GM21528 (cell line): ENCODE measurements at regions not wholly inside any gene's neighbourhood (a gene's known extent, or its start where the extent isn't known, plus 50 kb on each side); places are given as distances from the start of the nearest gene placed in this dataset.

Experiments
- ATAC-seq: cut with Tn5 transposase; IDR thresholded peaks from one replicate; pipeline ENCODE4 v1.9.1; 2021; ENCODE audit warnings: mild to moderate bottlenecking, moderate library complexity; ENCODE audit not compliant: unreplicated experiment, low FRiP score

DNA sequence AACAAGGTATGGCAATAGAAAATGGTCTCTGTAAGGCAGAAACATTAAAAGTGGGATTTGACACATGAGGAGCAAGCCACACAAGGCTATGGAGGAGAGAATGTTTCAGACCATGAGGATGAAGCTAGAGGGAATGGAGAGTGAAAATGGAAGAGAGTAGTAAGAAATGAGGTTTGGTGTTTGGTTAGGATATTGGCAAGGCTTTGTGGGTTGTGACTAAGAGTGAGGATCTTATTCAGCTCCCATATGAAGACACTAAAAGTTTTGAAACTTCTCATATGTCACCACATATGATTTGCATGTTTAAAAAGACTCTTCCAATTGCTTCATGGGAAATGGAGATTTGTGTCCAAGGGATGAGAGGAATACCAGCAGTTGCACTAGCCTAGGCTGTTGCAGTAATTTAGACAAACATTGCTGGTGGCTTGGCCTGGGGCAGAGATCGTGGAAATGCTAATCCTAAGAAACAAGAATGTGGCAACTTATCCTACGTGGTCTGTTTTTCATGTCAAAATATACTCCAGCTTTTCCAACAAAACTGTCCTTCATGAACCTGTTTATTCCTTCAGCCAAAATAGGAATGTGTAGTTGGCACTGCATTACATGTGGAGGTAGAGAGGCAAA, 749.0 kb downstream of the PDCD6IP start:
- no peak for ATAC-seq

GRCh38 chr3:34567266-34567665, 768.8 kb downstream of the PDCD6IP start:
- no peak for ATAC-seq

DNA sequence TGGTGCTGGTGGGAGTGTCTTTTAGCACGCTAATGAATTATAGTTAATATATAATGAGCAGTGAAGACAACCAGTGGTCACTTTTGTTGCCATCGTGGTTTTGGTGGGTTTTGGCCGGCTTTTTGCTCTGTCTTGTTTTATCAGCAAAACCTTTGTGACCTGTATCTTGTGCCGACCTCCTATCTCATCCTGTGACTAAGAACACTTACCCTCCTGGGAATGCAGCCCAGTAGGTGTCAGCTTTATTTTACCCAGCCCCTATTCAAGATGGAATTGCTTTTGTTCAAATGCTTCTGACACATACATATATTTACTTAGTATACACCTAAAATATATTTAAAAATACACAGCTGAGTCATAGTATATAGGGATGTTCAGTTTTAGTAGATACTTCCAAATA, 770.3 kb downstream of the PDCD6IP start:
- no peak for ATAC-seq

DNA sequence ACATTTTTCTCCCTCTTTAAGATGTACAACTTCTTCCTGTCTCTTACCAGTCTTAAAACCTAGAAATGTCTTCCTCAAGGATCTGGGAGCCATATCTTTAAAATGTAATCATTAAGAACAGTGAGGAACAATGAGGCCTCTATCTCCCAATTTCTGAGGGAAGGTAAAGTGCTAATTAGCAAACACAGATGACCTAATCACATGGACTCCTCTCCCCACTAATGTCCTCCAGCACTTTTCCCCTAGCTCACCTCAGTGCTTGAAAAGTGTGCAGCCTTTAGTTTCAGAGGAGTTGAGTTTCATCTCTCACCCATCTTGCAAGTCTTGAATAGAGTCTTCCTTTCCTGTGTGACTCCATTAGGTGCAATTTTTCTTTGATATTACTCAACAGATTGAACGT, 771.0 kb downstream of the PDCD6IP start:
- ATAC-seq: no peak

- no peak for ATAC-seq
Measured at GRCh38 chr3:34570916-34571705, 772.7 kb downstream of the PDCD6IP start.

- no peak for ATAC-seq
Measured at GRCh38 chr3:34571714-34572113, 773.3 kb downstream of the PDCD6IP start.

- ATAC-seq: no peak
Measured at GRCh38 chr3:34575776-34576175, 777.3 kb downstream of the PDCD6IP start.

- no peak for ATAC-seq
Measured at GRCh38 chr3:34582055-34582454, 783.6 kb downstream of the PDCD6IP start.

DNA sequence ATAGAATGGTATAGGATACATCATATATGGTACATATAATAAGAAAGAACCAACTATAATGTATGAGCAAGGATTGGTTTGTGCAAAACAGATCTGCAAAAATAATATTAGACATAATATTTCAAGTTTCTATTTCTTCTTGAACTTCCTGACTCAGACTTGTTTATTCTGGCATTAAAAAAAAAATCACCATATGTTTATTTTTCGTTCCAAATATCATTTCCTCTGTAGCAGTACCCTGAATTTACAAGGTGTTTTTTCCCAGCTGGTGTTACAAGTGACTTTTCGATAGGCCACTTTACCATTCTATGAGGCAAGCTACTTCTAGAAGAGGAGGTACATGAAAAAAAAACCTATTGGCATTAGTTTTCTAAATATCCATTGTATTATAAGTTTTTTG, 785.0 kb downstream of the PDCD6IP start:
- no peak for ATAC-seq

DNA sequence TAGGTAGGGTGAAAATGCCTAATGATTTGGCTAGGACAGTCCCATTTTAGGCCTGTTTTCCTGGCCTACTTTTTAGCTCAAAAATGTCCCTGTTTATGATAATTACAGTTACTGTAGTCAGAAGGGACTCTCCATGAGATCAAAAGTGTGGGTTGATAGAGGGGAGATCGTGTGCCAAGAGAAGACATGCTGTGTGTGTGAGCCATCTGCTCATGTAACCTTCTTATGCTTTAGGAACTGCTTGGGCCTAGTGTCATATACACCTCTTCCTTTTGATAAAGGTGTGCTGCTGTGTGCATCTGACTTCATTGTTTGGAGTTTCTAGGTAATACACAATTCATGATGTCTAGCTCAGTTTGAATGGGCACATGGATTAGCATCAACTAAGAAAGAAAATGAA, 786.5 kb downstream of the PDCD6IP start:
- no peak for ATAC-seq

DNA sequence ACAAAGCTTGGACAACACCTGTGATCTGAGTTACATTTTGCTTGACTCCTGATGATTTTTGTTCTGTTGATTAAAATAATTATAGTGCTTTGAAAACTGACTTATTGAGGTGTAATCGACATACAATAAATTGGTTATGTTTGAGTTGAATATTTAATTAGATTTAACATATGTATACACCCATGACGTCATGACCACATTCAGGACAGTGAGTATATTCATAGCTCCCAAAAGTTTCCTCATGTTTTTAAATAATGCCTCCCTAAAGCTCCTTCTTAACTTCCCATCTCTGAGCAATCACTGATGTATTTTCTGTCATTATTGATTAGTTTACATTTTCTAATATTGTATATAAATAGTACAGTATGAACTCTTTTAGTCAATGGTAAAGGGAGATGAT, 801.2 kb downstream of the PDCD6IP start:
- no peak for ATAC-seq

GRCh38 chr3:34619990-34620389, 821.6 kb downstream of the PDCD6IP start:
- ATAC-seq: no peak

- ATAC-seq: no peak
Measured at GRCh38 chr3:34626699-34627098, 828.3 kb downstream of the PDCD6IP start.

DNA sequence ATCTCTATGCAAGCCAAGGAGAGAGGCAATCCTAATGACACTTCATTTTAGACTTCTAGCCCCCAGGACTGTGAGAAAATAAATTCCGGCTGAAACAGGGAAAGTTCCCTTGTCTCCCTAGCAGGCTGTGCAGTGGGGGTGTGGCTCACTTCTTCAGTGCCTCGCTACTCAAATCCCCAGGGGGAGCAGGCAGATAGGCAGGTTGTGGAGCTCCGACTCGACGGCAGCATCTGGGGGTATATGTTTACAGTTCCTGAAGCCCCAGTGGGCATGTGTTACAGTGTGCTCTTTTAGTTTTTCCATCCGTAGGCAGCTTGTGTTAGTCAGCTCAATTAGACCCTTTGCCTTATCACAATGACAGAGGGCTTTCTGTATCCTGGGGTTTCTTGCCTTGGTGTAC, 836.5 kb downstream of the PDCD6IP start:
- ATAC-seq: no peak

DNA sequence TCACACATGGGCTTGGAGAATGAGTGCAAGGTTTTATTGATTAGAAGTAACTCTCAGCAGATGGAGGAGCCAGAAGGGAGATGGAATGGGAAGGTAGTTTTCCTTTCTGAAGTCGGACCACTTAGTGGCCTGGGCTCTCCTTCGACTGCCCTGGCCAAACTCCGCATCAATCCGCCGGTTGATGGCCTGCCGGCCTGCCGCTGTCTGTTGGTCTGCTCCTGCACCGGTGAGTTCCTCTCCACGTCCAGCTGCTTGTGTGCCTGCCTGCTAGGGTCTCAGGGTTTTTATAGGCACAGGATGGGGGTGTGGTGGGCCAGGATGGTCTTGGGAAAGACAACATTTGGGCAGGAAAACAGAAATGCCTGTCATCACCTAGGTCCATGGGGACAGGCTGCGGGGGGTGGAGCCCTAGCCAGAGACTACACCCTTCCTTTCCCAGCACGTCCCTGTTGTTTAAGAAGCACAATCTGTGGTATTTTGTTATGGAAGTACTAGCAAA, 837.0 kb downstream of the PDCD6IP start:
- ATAC-seq: no peak

GRCh38 chr3:34646911-34647460, 848.6 kb downstream of the PDCD6IP start:
- ATAC-seq: no peak

DNA sequence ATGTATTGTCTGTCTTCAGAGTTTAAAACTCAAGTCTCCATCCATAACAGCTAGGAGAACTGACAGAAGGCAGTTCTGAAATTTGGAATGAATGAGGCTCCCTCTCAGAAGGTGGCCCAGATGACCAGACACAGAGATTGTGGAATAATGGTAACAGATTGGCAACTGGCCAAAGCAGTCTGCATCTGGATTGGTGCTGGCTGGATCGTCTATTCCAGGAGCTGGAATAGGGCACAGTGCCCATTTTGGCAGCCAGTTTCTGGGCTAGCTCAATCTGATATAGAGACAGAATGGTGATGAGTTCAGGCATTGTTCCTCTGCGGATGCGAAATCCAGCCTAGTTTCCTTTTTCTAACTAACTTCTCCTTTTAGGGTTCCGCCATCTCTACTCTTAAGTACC, 851.7 kb downstream of the PDCD6IP start:
- no peak for ATAC-seq

GRCh38 chr3:34668915-34669314, 870.5 kb downstream of the PDCD6IP start:
- no peak for ATAC-seq

- no peak for ATAC-seq
Measured at GRCh38 chr3:34669490-34669889, 871.1 kb downstream of the PDCD6IP start.

DNA sequence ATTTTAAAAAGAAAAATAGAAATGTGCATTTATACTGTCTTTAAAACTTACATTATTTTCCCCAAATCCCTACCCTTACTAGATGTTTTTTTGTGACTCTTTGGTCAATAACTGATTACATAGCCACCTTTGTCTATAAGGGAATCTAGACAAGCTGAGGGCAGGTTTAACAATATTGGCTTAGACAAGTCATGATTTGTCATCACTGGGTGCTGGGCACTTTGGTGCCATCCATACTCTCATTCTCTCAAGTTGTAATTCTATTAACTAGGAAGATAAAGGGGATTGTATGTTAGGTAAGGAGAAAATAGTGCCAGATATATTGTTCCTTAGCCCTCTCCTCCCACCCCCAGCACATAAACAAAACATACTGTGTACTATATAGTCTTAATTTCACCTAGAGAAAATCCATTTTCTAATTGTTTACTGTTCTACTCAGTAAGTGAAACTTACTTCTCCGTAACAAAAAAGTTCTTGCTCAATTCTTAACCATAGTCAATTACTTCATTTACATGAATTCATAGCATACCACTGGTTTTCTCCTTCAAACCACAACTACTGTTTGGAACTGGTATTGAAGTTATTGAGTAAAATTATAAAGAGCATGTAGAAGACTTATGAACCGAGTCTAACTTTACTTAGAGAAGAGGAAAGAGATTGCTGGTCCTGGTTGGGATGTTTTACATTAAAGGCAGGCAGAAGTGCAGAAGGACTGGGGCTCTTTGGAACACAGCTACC, 877.1 kb downstream of the PDCD6IP start:
- ATAC-seq: no peak

- no peak for ATAC-seq
Measured at GRCh38 chr3:34676436-34676835, 878.0 kb downstream of the PDCD6IP start.
